PC-9 (cell line): ENCODE measurements at regions not wholly inside any gene's neighbourhood (a gene's known extent, or its start where the extent isn't known, plus 50 kb on each side); places are given as distances from the start of the nearest gene placed in this dataset.

Experiments used
- BruUV-seq: library from RNA; stranded (reverse); fragments of 400-500 nt; replicated peaks from 2 replicates; lab custom pipeline; 2021; lab: Mats Ljungman, UMichigan
- CTCF ChIA-PET: fragments of 300-600 bp; sonication (Branson Sonifier 250); formaldehyde crosslinking; loops from one replicate; lab custom pipeline; 2022; ENCODE audit warnings: antibody characterized with exemption; lab: Charles Lee
- POLR2A ChIA-PET: fragments of 300-600 bp; sonication (Branson Sonifier 250); formaldehyde crosslinking; loops from one replicate; lab custom pipeline; 2022; ENCODE audit warnings: antibody characterized with exemption; ENCODE audit not compliant: unreplicated experiment; lab: Charles Lee
- DNase-seq, 2 experiments: peaks; one replicate each; pipeline versions ENCODE4 v3.0.0 to v3.0.0-alpha.2; 2015 to 2022; ENCODE audit warnings: mixed read lengths in 1 of 2
- H2AFZ ChIP-seq: fragments of 200-600 bp; sonication (generic); 2 replicates; pipeline ENCODE4 v1.8.1; 2017; ENCODE audit warnings: antibody characterized with exemption
- H3F3A ChIP-seq: fragments of 200-600 bp; sonication (generic); 2 replicates; pipeline ENCODE4 v1.8.1; 2017; ENCODE audit warnings: antibody characterized with exemption, mild to moderate bottlenecking, low read depth; ENCODE audit not compliant: insufficient read depth
- H3K27ac ChIP-seq: fragments of 200-600 bp; sonication (generic); 2 replicates; pipeline ENCODE4 v1.6.1; 2016; ENCODE audit warnings: mixed run types
- H3K27me3 ChIP-seq: fragments of 200-600 bp; sonication (generic); 2 replicates; pipeline ENCODE4 v1.6.1; 2016; ENCODE audit warnings: low read depth, mixed run types; ENCODE audit not compliant: insufficient read depth
- H3K36me3 ChIP-seq: fragments of 200-600 bp; sonication (generic); 2 replicates; pipeline ENCODE4 v1.6.1; 2016; ENCODE audit warnings: low read depth, mixed run types
- H3K4me1 ChIP-seq: fragments of 200-600 bp; sonication (generic); replicated peaks from 2 replicates; pipeline ENCODE4 v1.6.1; 2016; ENCODE audit warnings: mixed run types; ENCODE audit not compliant: insufficient read depth
- H3K4me2 ChIP-seq: fragments of 200-600 bp; sonication (generic); 2 replicates; pipeline ENCODE4 v1.6.1; 2017; ENCODE audit warnings: mixed run types
- H3K4me3 ChIP-seq: fragments of 200-600 bp; sonication (generic); 2 replicates; pipeline ENCODE4 v1.6.1; 2016; ENCODE audit warnings: mixed run types
- H3K79me2 ChIP-seq: fragments of 200-600 bp; sonication (generic); 2 replicates; pipeline ENCODE4 v1.6.1; 2017; ENCODE audit warnings: low read depth, mixed run types
- H3K9me2 ChIP-seq: fragments of 200-600 bp; sonication (generic); 2 replicates; pipeline ENCODE4 v1.8.1; 2017; ENCODE audit warnings: mild to moderate bottlenecking; ENCODE audit not compliant: insufficient read depth
- H3K9me3 ChIP-seq: fragments of 200-600 bp; sonication (generic); 2 replicates; pipeline ENCODE4 v1.8.1; 2016; ENCODE audit warnings: low read depth; ENCODE audit not compliant: insufficient read depth
- H4K20me1 ChIP-seq: fragments of 200-600 bp; sonication (generic); 2 replicates; pipeline ENCODE4 v1.8.1; 2017; ENCODE audit not compliant: insufficient read depth
- CTCF ChIP-seq: fragments of 200-600 bp; sonication (generic); conservative IDR thresholded peaks from 2 replicates; pipeline ENCODE4 v1.6.1; 2017; ENCODE audit warnings: mixed run types, antibody characterized with exemption, mild to moderate bottlenecking, moderate library complexity
- EZH2 ChIP-seq: fragments of 200-600 bp; sonication (generic); IDR thresholded peaks from 2 replicates; pipeline ENCODE4 v1.8.0; 2017; ENCODE audit warnings: antibody characterized with exemption, low read depth
- intact Hi-C: fragments of 100-400 bp; cut with micrococcal nuclease; formaldehyde crosslinking; loops from one replicate; pipeline ENCODE4 v1.10.0; 2022; ENCODE audit not compliant: unreplicated experiment

- ChIA-PET CTCF (no interaction called here), POLR2A (no interaction called here)
- no peaks in the 10 kb centered on the region for H3K36me3 ChIP-seq
- no peak overlapping the region for H3K27ac ChIP-seq
- H3K79me2 ChIP-seq: no peaks in the 10 kb centered on the region
- TF ChIP-seq CTCF (no peak), EZH2 (no peak)
- H2AFZ ChIP-seq: no peak overlapping the region
- H3K4me3 ChIP-seq: no peak overlapping the region
- H3F3A ChIP-seq: no peaks in the 10 kb centered on the region
- no peaks in the 10 kb centered on the region for H3K4me1 ChIP-seq
- no peak for DNase-seq
- no TSS peak for BruUV-seq
- H3K9me2 ChIP-seq: no peaks in the 10 kb centered on the region
- H3K4me2 ChIP-seq: no peak overlapping the region
- H4K20me1 ChIP-seq: no peaks in the 10 kb centered on the region
- H3K9me3 ChIP-seq: no peaks in the 10 kb centered on the region
- no peaks in the 10 kb centered on the region for H3K27me3 ChIP-seq
- intact Hi-C loops: no loop called here
Measured at GRCh38 chr9:1271367-1271766, 221.2 kb downstream of the DMRT2 start.

GRCh38 chr9:1271786-1272185, 221.6 kb downstream of the DMRT2 start:
- intact Hi-C loops: no loop called here
- H3K27me3 ChIP-seq: no peaks in the 10 kb centered on the region

GRCh38 chr9:1272488-1272887, 222.3 kb downstream of the DMRT2 start:
- H3F3A ChIP-seq: no peaks in the 10 kb centered on the region
- no peaks in the 10 kb centered on the region for H3K4me1 ChIP-seq
- intact Hi-C loops: no loop called here
- POLR2A ChIA-PET: no interaction called here
- no peaks in the 10 kb centered on the region for H3K9me3 ChIP-seq
- no peaks in the 10 kb centered on the region for H3K36me3 ChIP-seq
- H3K27ac ChIP-seq: no peak overlapping the region
- H3K9me2 ChIP-seq: no peaks in the 10 kb centered on the region
- no peaks in the 10 kb centered on the region for H3K27me3 ChIP-seq
- H3K79me2 ChIP-seq: no peaks in the 10 kb centered on the region
- H3K4me3 ChIP-seq: no peak overlapping the region
- no peak overlapping the region for H2AFZ ChIP-seq
- no peak for TF ChIP-seq CTCF
- no peak for TF ChIP-seq EZH2
- CTCF ChIA-PET: no interaction called here
- no peak overlapping the region for H3K4me2 ChIP-seq
- DNase-seq: no peak
- BruUV-seq: no TSS peak
- H4K20me1 ChIP-seq: no peaks in the 10 kb centered on the region

More at GRCh38 chr9:1271786-1272185, 221.6 kb downstream of the DMRT2 start:
- H3K4me1 ChIP-seq: no peaks in the 10 kb centered on the region
- no peaks in the 10 kb centered on the region for H3F3A ChIP-seq
- no peaks in the 10 kb centered on the region for H3K36me3 ChIP-seq
- ChIA-PET CTCF (no interaction called here), POLR2A (no interaction called here)
- H3K4me3 ChIP-seq: no peak overlapping the region
- no peak for TF ChIP-seq EZH2
- no peak for TF ChIP-seq CTCF
- no peak overlapping the region for H2AFZ ChIP-seq
- H3K79me2 ChIP-seq: no peaks in the 10 kb centered on the region
- H3K9me2 ChIP-seq: no peaks in the 10 kb centered on the region
- no peak for DNase-seq
- no peak overlapping the region for H3K4me2 ChIP-seq
- H4K20me1 ChIP-seq: no peaks in the 10 kb centered on the region
- BruUV-seq: no TSS peak
- no peak overlapping the region for H3K27ac ChIP-seq
- H3K9me3 ChIP-seq: no peaks in the 10 kb centered on the region
